Brain microvascular endothelial cell (primary cell): ENCODE measurements at regions not wholly inside any gene's neighbourhood (a gene's known extent, or its start where the extent isn't known, plus 50 kb on each side); places are given as distances from the start of the nearest gene placed in this dataset.

ENCODE experiments used
- DNase-seq: peaks from one replicate; pipeline ENCODE4 v3.0.0-alpha.2; 2020
- H3K27ac ChIP-seq: fragments of 250-450 bp; sonication (Bioruptor Pico); 2 replicates; pipeline ENCODE4 v1.5.1; 2020; ENCODE audit warnings: mild to moderate bottlenecking, moderate library complexity
- H3K27me3 ChIP-seq: fragments of 250-450 bp; sonication (Bioruptor Pico); replicated peaks from 2 replicates; pipeline ENCODE4 v1.5.1; 2020; ENCODE audit warnings: mild to moderate bottlenecking
- H3K36me3 ChIP-seq: fragments of 250-450 bp; sonication (Bioruptor Pico); replicated peaks from 2 replicates; pipeline ENCODE4 v1.5.1; 2020; ENCODE audit warnings: mild to moderate bottlenecking
- H3K4me3 ChIP-seq: 2 replicates; pipeline ENCODE4 v1.5.1; 2011; ENCODE audit warnings: low read depth, mild to moderate bottlenecking, control low read depth, low read length, moderate library complexity
- in situ Hi-C: cut with HindIII; loops from 2 replicates; pipeline ENCODE4 v1.10.0; 2017; ENCODE audit warnings: low sequenced_read_pairs, low pct_ligation_motif_present
- TF ChIP-seq, protein P1 (sequence below): IDR thresholded peaks from 2 replicates; pipeline ENCODE4 v1.5.1; 2011; ENCODE audit warnings: low read depth, mild to moderate bottlenecking, moderate library complexity, low read length, control low read depth, inconsistent platforms; ENCODE audit errors: missing control alignments

DNA sequence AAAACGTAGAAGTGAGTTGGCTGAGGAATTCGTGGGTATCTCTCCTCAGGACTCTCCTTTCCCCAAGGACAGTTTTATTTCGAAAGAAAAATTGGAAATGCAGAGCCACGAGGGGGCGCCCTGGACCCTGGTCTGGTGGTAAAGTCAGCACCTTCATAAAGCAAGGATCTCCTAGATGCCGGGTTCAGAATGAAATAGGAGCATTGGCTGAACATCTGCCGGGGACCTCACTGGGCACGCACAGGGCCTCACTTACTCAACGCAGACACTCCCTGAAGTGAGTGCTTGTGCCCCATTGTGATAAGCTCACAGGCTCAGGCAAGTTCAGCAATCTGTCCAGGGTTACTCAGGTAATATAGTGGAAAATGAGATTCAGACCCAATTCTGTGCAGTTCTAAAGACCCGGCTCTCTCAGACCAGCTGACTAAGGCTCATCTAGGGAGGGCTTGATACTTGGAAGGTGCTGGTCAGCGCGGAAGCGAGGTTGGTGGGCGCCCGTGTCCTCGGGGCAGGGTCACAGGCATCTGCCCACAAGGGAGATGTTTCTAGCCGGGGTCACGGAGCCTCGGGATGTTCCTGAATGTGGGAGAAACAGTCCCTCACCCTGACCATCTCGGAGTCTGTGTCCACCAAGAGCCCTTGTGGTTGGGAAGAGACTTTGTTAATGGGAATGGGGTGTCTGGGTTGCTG is 55.7 kb upstream of the ETV3 start:
- Histone ChIP-seq H3K27me3 (peaks cover 36% of the 10 kb centered on the region), H3K4me3 (no peak overlapping the region), H3K27ac (no peak overlapping the region), H3K36me3 (no peaks in the 10 kb centered on the region)
- TF ChIP-seq, protein P1, sequence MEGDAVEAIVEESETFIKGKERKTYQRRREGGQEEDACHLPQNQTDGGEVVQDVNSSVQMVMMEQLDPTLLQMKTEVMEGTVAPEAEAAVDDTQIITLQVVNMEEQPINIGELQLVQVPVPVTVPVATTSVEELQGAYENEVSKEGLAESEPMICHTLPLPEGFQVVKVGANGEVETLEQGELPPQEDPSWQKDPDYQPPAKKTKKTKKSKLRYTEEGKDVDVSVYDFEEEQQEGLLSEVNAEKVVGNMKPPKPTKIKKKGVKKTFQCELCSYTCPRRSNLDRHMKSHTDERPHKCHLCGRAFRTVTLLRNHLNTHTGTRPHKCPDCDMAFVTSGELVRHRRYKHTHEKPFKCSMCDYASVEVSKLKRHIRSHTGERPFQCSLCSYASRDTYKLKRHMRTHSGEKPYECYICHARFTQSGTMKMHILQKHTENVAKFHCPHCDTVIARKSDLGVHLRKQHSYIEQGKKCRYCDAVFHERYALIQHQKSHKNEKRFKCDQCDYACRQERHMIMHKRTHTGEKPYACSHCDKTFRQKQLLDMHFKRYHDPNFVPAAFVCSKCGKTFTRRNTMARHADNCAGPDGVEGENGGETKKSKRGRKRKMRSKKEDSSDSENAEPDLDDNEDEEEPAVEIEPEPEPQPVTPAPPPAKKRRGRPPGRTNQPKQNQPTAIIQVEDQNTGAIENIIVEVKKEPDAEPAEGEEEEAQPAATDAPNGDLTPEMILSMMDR = peak; percentile 87
- peak; percentile 66 for DNase-seq
- in situ Hi-C loops = no loop called here

DNA sequence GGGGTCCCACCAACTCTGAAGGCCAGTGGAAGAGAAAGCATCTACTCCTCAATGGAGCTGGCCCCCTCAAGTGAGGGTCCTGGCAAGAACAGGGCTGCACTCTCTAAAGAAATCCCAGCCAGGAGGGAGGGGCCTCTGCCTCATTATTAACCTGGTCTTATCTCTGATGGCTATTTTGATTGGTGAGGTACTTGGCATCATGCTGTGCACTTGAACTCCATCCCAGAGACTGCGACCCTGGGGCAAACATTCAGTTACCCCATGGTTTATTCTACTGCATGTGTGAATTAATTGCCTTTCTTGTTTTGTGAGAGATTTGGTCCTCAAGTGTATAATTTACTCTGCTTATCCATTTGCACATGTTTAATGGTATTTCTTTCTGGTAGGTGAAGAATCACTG is 55.0 kb upstream of the ETV3 start:
- no peak overlapping the region for H3K4me3 ChIP-seq
- no peak overlapping the region for H3K27ac ChIP-seq
- no peaks in the 10 kb centered on the region for H3K36me3 ChIP-seq
- in situ Hi-C loops = no loop called here
- peaks cover 37% of the 10 kb centered on the region for H3K27me3 ChIP-seq
- TF ChIP-seq, protein P1 = no peak
- DNase-seq = no peak

DNA sequence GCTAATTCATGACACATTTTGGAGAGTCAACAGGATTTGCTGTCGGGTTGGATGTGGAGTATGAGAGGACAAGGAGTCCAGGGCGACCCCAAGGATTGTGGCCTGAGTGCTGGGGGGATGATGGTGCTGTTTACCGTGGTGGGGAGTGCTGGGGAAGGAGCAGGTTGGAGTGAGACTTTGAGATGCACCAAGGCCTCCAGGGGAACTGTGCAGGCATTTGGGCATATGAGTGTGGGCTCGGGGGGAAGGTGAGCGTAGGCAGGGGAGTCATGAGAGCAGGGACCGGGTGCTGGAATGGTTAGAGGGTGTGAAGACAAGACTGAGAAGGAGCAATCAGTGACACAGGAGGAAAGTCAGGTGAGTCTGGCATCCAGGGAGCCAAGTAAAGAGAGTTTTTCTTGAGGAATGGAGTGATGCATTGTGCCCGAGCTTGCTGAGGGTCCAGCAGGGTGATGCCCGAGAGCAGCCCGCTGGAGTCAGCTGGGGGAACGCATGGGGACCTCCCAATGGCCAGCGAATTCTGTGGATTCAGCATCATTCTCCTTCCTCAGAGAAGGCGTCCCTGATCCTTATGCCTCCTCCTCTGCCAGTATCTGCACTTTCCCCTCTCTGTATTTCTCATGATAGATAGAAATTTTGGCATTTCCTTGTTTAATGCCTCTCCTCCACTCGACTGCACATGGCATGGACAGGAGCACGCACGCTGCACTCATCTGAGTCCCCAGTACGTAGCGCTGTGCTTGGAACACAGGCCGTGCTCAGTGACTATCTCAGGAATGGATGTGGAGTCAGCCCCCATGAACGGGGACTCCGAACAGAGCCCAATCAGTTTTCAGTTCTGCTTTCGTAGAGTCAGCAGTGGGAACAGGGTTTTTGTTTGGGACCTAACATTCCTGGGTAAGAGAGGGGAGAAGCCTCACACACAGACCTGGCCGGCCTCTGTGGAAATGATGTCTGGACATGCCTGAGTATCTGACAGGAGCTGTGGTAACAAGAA is 52.1 kb upstream of the ETV3 start:
- Histone ChIP-seq H3K27ac (no peak overlapping the region), H3K27me3 (peaks cover 26% of the 10 kb centered on the region), H3K4me3 (no peak overlapping the region), H3K36me3 (no peaks in the 10 kb centered on the region)
- in situ Hi-C loops = no loop called here
- TF ChIP-seq, protein P1 = no peak
- no peak for DNase-seq

DNA sequence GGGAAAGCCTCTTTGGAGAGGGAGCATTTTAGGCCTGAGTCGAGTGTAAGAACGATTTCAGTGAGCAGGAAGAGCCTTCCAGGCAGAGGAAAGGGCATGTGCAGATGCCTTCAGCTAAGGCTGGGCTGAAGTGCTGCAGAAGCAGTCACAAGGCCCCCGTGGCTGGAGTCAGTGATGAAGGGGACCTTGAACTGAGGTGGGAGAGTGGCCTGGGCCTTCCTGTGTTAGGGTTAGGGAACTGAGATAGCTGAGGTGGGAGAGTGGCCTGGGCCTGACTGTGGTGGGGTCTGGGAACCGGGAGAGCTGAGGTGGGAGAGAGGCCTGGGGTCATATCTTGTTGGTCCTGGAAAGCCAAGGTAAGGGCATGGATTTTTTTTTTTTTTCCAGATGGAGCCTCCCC is 50.9 kb upstream of the ETV3 start:
- Histone ChIP-seq H3K4me3 (no peak overlapping the region), H3K36me3 (no peaks in the 10 kb centered on the region), H3K27ac (no peak overlapping the region), H3K27me3 (peaks cover 16% of the 10 kb centered on the region)
- no peak for DNase-seq
- in situ Hi-C loops = no loop called here
- TF ChIP-seq, protein P1 = no peak
